T follicular helper cell (primary cell): ENCODE measurements at regions not wholly inside any gene's neighbourhood (a gene's known extent, or its start where the extent isn't known, plus 50 kb on each side); places are given as distances from the start of the nearest gene placed in this dataset.

Experiments
- DNase-seq: peaks from one replicate; pipeline ENCODE4 v3.0.0-alpha.2; 2020; ENCODE audit warnings: low read depth

DNA sequence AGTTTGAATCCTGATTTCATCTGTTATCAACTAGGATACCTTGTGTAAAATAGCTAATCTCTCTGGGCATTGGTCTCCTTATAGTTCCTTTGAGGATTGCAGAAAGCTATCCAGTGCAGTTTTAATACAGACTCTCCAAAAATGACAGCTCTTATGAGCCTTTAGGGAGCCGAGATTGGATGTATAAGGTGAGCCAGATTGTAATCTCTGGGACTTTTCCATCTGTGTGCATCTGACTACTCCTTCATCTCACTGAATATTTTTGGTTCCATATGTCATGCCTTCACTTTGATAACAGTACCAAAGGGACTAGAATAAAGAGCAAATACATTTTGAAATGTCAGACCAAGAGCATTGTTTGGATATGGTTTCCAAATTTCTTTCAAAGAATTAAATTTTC, 367.2 kb downstream of the TMEM232 start:
- DNase-seq: no peak

DNA sequence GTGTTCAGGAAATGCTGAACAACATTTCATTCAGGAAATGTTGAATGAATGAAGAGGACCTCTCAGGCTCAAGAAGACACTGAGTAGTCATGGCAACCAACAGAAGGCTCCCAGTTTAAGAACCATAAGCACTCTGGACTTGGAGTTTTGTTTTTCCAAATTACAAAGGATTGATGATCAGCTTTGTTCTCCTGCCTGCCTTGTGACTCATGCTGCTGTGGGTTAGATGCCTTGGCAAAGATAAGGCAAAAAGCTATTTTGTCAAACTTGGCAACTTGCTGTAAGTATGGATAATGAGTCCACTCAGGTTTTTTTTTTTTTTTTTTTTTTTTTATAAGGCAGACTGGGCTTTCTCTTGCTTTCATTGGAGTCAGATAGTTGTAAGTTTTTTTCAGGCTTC, 365.0 kb downstream of the TMEM232 start:
- no peak for DNase-seq

DNA sequence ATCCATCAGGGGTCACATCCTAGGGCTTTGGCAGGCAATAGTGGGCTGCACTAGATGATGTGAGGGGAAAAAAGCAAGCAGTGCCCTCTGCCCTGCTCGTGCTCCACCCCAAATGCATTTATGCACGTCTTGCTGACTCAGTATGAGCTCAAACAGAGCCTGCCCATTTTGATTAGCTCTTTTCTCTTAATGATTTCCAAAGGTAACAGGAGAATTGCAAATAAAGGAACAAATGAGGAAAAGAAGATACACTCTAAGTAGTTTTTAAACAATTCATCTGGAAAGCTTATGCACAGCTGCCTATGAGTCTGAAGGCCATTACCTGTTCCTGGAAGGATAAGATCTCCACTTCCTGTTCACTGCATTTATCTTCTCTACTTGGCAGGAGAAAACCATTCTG, 364.2 kb downstream of the TMEM232 start:
- no peak for DNase-seq

DNA sequence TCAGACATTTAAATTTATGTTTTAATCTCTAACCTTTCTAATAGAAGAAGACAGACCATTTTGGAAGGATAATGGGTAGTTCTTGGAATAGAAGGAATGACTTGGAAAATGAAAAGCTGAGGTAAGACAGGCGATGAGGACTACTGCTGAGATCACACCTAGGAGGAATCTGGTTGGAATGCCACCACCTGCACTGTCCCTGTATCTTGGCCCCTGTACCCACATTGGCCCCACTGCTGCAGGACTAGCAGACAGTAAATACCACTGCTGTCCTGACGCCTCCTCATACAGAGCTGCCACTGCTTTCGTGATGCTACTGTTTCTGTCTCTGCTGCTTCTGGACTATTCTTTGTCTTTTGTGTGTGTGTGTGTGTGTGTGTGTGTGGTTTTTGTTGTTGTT, 359.8 kb downstream of the TMEM232 start:
- no peak for DNase-seq
